GM19099 (cell line): ENCODE measurements at regions not wholly inside any gene's neighbourhood (a gene's known extent, or its start where the extent isn't known, plus 50 kb on each side); places are given as distances from the start of the nearest gene placed in this dataset.

Source experiments
- POLR2A ChIP-seq: IDR thresholded peaks from 3 replicates; pipeline ENCODE4 v1.6.1; 2011; ENCODE audit warnings: low read depth; ENCODE audit not compliant: insufficient read length; ENCODE audit errors: extremely low read depth

DNA sequence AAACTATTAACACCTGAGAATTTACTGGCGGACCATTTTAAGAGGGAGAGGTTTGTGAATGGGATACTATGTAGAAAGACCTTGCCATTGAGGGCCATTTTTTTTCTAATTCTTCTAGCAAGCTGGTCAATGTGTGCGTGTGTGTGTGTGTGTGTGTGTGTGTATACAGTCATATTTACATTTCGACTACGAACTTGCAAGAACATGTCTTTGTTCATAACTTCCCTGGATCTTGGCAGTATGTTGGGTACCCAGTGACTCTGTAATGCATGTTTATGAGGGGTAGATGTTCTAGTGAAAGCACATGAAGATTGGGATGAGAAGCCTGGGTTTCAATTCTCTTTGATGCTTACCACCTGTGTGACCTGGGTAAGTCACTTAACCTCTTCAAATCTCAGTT, 133.6 kb downstream of the UBE2E3 start:
- no peak for TF ChIP-seq POLR2A

DNA sequence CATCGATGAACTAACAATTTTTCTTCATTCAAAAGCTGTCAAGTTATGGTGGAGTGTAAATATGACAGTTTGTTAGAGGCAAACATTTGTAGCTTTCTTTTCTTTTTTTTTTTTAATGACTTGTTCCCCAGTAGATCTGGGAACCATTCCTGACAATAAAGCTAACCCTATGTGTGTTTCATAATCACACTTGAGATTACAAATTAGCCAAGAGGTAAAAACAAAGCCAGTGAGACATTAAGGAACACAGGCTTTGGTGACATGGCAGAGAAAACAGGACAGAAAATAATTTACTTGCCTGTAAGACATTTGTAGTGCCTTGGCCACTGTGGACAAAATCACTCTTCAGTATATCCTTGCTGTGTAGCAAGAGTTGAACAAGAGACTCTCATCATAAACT, 135.9 kb downstream of the UBE2E3 start:
- no peak for TF ChIP-seq POLR2A

DNA sequence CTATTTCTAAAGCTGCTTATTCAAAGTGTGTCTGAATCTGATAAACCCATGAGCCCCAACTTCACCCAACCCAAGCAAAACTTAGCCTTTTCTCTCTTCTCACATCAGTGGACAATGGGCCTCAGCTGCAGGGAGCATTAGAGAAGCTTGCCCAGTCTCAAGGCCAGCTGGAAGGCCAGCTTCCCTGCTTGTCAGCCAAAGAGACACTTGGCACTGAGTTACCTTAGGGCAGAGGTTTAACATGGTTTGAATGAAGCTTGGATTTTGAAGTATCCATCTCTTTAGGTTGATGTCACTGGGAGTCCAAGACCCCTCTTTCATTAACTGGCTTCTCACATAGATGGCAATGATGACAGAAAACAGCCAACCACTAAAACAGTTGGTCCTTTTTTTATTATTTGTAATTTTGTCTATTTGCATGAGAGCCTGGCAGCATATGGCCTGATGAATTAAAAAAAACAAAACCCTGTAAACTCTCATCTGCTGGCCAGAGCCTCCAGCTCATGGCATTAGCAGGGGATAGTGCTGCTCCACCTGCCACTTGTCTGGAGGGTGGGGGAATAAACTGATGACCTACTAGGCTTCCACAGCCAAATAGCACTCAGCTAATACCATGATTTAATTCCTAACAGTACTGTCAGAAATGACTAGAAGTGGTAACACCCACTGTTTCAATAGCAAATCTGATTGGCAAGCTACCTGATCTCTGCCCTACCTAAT, 137.0 kb downstream of the UBE2E3 start:
- no peak for TF ChIP-seq POLR2A

DNA sequence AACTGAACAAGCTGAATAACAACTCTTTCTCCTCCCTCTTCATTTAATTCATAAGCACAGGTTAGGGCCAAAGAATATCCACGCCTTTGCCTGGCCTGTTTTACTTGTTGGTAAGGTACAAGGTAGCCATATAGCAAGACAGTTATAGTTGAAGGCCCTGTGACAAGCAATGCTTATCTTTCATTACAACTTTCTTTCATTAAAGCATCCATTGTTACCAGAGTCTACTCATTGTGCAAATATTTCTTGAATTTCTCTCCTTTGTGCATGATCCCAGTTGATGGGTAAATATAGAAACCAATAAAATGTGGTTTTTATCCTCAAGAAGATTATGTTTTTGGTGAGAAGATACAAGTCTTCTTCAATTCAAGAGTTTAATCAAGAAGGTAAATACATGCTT, 140.2 kb downstream of the UBE2E3 start:
- TF ChIP-seq POLR2A, result no peak

DNA sequence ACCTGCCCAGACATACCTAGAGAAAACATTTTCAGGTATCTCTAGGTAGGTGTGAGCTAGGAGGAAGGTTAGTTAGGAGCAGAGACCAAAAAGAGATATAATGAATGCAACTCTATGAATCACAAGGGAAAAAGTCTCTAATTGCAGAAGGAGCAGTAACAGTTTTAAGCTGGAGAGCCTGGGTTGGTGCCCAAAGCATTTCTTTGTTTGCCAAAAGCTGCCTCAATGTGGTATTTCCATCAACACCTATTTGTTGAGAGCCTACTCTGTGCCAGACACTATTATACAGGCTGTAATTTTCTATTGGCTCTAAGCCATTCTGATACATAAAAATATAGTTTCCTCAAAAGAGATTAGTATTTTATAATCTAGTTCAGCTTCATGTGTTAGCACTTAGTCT, 141.6 kb downstream of the UBE2E3 start:
- no peak for TF ChIP-seq POLR2A

DNA sequence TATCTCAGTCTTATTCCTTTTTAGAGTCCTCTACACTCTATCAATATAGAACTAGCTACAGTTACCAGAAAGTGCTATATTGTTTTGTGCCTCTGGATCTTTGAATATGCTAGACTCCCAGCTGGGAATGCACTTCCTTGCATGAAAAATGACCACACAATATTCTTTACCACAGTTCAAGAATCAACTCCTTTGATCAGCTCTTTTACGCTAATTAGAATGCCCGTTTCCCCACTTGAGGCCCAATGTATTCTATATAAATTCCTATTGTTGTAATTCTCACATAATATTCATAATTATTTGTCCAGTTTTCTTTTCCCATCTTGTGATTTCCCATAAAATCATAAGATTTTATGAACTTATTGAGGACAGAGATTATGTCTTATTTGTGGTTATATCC, 142.2 kb downstream of the UBE2E3 start:
- no peak for TF ChIP-seq POLR2A

DNA sequence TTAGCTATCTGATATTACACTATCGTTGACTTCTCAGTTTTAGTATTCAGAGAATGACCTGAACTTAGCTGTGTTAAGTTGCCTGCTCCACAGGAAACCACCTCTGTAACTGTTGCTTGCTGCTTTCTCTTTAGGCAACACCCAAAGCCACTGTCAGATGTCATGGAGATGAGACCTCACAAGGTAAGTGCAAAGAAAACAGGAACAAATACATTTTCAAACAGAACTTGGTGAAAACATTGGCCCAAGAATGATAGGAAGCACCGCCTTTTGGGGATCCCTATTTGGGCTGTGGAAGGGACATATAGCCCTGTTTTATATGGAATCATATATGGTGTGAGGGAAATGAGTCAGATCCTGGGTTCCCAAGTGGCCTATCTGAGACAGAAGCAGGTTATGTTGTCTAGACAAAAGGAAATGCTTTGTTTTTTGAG, 143.4 kb downstream of the UBE2E3 start:
- no peak for TF ChIP-seq POLR2A

DNA sequence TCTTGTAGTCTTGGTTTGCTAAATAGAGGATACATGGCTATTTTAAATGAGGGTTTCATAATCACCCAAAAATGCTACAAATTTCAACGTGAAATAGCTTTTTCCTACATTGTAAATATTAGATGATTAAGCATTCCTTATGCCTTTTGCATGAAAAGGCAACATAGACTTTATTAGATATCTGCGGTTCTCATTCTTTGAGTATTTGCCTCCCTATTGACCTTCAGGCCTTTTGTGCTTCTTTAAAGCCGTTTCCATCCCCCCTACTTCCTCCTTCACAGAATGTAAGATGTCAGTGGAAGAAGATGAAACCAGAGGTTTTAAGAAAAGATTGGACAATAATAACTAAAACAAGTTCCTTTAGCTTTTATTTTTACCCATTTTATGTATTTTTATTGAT, 144.1 kb downstream of the UBE2E3 start:
- TF ChIP-seq POLR2A, result no peak

DNA sequence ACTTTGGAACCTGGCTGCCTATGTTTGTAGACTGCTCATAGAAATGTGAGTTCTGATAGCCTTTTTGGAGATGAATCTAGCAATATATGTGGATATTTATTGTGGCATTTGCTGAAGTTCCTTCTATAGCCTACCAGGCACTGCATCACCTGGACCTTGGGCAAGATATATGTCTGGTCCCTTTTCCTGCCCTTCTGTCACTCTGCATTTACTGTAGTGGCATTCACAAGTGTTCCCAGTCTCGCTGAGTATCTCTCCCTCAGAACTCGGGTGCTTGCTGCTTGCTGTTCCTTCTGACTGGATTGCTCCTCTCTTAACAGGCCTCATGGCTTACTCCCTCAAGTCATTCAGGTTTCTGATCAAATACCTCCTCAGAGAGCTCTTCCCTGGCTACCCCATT, 145.0 kb downstream of the UBE2E3 start:
- TF ChIP-seq POLR2A, result no peak

DNA sequence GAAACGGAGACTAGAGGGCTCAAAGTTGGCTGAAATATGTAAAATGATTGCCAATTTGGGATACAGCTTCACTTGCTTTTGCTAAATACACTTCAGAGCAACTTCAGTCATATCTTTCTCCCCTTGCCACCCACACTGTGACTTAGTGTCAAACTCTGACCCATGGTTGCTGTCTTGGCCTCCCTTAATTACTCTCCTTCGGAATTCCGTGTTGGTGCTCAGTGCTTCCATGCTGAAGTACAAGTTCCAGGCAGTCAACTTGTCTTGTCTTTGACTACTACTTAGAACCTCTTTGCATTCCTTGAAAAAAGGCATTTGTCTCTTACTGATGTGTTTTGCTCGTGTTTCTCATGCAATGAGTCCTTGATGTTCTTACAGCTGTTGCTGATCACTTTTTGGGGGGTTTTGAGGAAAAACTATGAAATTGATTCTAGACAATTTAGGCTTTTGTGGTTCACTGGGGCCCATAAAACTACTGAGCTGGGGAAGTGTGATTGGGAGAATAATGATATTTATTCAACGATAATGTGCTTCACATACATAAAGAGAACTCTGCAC, 146.0 kb downstream of the UBE2E3 start:
- TF ChIP-seq POLR2A, result no peak

DNA sequence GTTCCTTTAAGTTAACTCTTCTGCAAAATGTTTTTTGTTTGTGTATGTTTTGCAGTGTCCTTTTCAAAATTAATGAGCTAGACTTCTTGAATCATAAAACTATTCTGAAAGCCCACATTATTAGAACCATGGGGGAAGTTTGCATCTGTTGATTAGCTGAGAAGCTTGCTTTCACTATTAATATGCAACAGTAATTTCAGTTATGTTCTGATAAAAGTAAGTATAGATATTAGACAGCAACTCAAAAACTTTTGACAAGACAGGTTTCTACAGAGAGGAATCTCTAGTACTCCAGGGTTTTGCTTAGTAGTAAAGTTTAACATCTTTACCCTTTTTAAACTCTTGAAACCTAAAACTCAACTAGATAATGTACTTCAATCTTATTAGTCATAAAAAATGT, 147.8 kb downstream of the UBE2E3 start:
- TF ChIP-seq POLR2A, result no peak

DNA sequence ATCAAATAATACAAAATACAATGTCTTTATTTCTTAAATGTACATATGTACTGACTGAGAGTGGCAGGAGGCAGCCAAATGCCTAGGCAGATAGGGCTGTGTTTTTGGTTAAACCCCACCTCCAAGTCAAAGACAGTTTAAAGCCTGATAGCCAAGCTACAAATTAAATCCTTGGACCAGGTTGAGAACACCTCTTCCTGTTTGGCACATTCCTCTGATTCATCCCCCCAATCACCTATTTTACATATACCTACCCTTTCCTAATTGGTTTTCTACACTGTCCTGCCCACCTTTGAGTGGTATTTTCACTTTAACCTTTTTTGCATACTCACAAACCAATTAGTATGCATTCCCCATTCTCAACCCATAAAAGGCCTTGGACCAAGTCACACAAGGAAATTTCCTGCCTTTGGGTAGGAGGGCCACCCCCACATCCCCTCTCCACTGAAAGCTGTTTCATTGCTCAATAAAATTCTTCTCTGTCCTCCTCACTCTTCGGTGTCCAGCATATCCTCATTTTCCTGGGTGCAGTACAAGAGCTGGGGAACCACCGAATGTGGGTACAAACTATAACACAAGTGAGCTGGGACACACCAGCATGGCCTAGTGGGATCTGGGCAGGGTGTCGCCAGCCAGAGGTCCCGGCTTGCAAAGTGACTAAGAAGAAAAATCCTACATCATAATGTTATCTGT, 149.1 kb downstream of the UBE2E3 start:
- TF ChIP-seq POLR2A, result no peak

DNA sequence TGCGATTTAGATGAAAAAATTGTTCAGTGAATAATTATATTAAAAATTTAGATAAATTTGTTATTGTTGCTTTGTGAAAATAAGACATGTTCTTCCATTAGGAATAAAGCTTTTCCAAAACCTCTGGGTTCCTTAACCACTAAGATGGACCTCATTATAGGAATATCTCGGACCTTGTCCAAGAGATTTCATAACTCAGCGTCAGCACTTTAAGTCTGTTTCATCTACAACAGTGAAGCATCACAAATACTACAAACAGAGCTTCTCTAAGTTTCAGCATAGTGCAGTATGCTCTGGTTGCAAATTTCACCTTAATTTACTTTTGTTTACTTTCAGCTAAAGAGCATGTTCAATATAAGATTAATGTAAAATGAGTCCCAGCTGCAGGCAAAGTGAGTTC, 150.3 kb downstream of the UBE2E3 start:
- TF ChIP-seq POLR2A, result no peak

DNA sequence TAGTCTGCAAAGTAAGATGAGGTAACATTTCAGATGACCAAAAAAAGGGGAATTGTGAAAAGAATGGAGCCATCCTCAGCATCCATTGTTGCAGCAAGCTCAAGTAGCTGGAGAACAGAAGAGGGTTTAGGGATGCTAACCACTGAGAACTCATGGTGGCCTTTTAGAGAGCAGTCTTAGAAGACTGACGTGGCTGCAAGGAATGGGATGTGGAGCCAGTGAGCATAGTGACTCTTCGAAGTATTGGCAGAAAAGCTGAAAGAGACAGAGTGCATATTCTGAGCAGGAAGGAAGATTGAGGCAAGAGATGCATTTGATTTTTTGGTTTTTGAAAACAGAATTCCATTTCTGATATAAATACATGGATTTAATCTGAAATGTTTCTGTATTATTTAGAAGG, 151.2 kb downstream of the UBE2E3 start:
- TF ChIP-seq POLR2A, result no peak

DNA sequence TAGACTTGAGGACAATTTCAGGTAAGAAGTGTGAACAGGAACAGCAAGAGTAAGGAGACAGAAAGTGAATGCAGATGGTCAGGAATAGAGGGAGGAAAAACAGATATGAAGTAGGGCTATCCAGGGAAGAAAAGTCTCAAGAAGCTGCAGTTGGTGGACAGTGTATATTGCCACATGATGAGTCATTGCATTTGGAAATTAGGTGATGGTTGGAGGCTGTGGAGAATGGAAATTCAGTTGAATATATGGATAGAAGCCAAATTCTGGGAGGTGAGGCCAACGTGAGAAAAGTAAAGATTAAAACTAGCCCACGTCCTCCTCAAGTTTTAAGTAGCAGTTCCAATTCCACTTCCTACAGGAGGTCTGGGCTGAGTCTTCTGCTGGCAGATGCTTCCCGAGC, 158.4 kb downstream of the UBE2E3 start:
- TF ChIP-seq POLR2A, result no peak

DNA sequence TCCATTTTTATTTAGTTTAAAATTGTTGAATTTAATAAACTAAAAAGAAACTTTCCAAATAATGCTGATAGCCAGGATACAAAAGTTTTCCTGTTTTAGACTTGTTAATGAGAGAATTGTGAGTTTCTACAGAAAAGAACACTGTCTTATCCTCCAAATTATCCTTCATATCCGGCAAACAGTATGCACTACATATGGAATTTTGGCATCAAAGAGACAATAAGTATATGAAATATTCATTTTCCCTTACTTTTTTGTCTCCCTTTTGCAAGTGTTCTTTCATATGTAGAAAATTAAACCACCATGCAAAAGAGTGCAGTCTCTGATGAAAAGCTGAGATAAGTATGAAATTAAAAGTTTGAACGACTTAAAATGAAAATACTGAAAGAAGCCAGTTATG, 159.4 kb downstream of the UBE2E3 start:
- no peak for TF ChIP-seq POLR2A

DNA sequence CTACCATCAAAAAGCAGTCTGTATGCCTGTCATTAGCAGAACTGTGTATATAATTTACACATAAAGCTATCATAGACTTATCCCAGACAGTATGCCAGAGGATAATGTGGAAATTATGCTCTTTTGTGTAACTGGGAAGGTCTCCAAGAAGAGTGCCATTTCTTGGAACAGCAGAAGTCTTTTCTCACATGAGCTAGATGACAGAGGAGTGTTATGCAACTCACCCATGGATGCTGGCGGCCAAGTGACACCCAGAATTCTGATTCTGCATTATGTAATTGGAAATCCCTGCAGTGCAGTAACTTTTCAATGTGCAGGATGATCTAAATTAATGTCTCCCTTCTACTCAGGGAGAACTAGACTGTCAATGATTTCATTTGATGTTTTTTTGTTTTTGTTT, 160.0 kb downstream of the UBE2E3 start:
- TF ChIP-seq POLR2A, result no peak

DNA sequence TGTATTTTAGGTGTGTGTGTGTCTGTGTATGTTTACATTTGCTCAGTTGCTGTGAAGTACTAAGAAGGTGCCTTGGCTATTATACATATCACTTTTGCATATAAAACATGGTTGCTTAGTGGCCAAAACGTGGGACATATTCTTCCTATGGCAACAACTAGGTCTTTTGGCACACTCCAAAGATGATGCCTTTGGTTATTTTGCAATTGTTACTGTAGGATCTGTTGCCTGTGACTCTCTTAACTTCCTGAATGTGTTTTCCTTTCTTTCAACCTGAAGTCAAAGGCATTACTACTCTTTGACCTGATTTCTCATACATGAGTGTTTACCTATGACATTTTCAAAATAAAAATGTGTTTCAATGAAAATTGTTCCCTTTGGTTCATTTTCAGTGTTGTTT, 160.5 kb downstream of the UBE2E3 start:
- TF ChIP-seq POLR2A, result no peak
